ENCODE measurements at regions not wholly inside any gene's neighbourhood (a gene's known extent, or its start where the extent isn't known, plus 50 kb on each side); places are given as distances from the start of the nearest gene placed in this dataset.
"Not testable (repeated sequence)": the region's sequence is repeated elsewhere in the genome, so short reads cannot be mapped to it uniquely, and the experiment has no call there.

DNA sequence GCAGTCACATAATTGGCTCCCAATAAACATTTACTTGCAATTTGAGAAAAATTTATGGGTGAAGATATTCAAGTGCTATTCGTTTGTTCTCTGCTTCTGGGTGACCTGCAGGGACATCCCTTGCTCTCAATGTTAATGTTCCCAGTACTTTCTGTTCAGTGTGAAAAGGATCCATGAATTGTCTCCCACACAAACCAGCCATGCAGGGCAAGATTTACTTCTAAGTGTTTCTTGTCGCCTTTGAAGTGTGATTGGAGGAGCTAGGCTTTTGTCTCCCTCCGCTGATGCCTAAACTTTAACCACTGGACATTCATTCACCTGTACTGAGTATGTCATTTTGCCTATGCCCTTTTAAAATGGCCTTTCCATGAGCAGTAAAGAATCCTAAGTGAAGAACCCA lies 66.4 kb upstream of the ADA2 start:
- no peak overlapping the region for H3K9ac ChIP-seq (ENCODE audit: low read length in 3 of 3)
- H3K4me1 ChIP-seq (ENCODE audit: control insufficient read depth in 2 of 3, insufficient read depth in 2 of 3, low read depth in 1 of 3, low read length in 3 of 3), result no peaks in the 10 kb centered on the region
- no peaks in the 10 kb centered on the region for H3K9me3 ChIP-seq (ENCODE audit: control insufficient read depth in 2 of 3, insufficient read depth in 1 of 3, low read length in 3 of 3)
- FAIRE-seq (no peak), DNase-seq (peak in 3 of 5 donors; percentile 71 to 87 (median 86))
- no peaks in the 10 kb centered on the region for H3K27me3 ChIP-seq (ENCODE audit: control insufficient read depth, insufficient read depth, low read length)
- TF ChIP-seq, protein P1, sequence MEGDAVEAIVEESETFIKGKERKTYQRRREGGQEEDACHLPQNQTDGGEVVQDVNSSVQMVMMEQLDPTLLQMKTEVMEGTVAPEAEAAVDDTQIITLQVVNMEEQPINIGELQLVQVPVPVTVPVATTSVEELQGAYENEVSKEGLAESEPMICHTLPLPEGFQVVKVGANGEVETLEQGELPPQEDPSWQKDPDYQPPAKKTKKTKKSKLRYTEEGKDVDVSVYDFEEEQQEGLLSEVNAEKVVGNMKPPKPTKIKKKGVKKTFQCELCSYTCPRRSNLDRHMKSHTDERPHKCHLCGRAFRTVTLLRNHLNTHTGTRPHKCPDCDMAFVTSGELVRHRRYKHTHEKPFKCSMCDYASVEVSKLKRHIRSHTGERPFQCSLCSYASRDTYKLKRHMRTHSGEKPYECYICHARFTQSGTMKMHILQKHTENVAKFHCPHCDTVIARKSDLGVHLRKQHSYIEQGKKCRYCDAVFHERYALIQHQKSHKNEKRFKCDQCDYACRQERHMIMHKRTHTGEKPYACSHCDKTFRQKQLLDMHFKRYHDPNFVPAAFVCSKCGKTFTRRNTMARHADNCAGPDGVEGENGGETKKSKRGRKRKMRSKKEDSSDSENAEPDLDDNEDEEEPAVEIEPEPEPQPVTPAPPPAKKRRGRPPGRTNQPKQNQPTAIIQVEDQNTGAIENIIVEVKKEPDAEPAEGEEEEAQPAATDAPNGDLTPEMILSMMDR (IDR thresholded peaks at IDR 0.05; ENCODE audit: borderline replicate concordance, extremely low read depth, insufficient read depth), result no peak
- no peaks in the 10 kb centered on the region for H3K36me3 ChIP-seq (ENCODE audit: control insufficient read depth in 2 of 3, insufficient read depth in 3 of 3, low read length in 3 of 3)
- H3K27ac ChIP-seq (ENCODE audit: low read depth in 2 of 2, low read length in 2 of 2), result no peak overlapping the region
- intact Hi-C loops (cut with DNase I), result no loop called here
- H3K4me3 ChIP-seq (ENCODE audit: low read length in 3 of 3), result no peak overlapping the region

DNA sequence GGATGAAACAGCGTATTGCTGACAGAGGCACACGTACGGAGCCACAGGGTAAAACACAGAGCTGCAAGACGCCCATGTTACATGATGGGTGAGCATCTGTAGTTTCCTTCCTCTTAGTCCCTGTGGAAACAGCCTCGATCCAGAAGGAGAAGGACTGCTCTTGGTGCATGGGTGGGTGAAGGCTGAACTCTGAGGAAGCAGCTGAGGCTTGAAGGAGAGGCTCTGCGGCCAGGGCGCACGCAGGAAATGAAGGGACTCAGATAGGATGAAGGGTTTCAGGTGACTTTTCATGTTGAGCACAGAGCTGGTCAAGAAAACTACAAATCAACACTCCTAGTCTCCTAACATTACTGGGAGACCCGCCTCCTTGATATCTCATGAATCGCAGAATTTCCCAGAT lies 65.7 kb upstream of the ADA2 start:
- TF ChIP-seq, protein P1 (IDR thresholded peaks at IDR 0.05; ENCODE audit: borderline replicate concordance, extremely low read depth, insufficient read depth), result no peak
- no peak overlapping the region for H3K4me3 ChIP-seq (ENCODE audit: low read length in 3 of 3)
- intact Hi-C loops (cut with DNase I), result no loop called here
- no peak overlapping the region for H3K9ac ChIP-seq (ENCODE audit: low read length in 3 of 3)
- no peaks in the 10 kb centered on the region for H3K9me3 ChIP-seq (ENCODE audit: control insufficient read depth in 2 of 3, insufficient read depth in 1 of 3, low read length in 3 of 3)
- no peaks in the 10 kb centered on the region for H3K4me1 ChIP-seq (ENCODE audit: control insufficient read depth in 2 of 3, insufficient read depth in 2 of 3, low read depth in 1 of 3, low read length in 3 of 3)
- no peaks in the 10 kb centered on the region for H3K36me3 ChIP-seq (ENCODE audit: control insufficient read depth in 2 of 3, insufficient read depth in 3 of 3, low read length in 3 of 3)
- peak in 2 of 5 donors; percentile 28 to 61 for DNase-seq
- FAIRE-seq, result no peak
- H3K27me3 ChIP-seq (ENCODE audit: control insufficient read depth, insufficient read depth, low read length), result no peaks in the 10 kb centered on the region
- no peak overlapping the region for H3K27ac ChIP-seq (ENCODE audit: low read depth in 2 of 2, low read length in 2 of 2)

DNA sequence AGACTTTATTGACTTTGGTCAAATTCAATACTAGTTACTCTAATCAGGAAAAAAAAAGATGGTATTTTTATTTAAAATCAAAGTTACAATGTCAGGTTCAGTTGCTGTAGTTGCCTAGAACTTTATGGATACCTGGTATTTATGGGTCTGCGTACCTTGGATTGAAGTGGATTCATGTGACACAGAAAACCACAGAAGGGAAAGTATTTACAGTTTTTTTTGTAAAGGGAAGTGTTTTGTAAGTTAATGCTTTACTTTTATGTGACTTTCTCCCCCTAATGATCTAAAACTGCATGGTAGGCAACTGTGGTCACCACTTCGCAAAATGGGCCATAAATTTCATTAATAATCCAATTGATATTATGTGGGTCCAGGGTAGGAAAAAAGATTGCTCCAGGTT lies 65.2 kb upstream of the ADA2 start:
- Histone ChIP-seq H3K4me1 (ENCODE audit: control insufficient read depth in 2 of 3, insufficient read depth in 2 of 3, low read depth in 1 of 3, low read length in 3 of 3) (no peaks in the 10 kb centered on the region), H3K36me3 (ENCODE audit: control insufficient read depth in 2 of 3, insufficient read depth in 3 of 3, low read length in 3 of 3) (no peaks in the 10 kb centered on the region), H3K9ac (ENCODE audit: low read length in 3 of 3) (no peak overlapping the region), H3K27ac (ENCODE audit: low read depth in 2 of 2, low read length in 2 of 2) (no peak overlapping the region), H3K27me3 (ENCODE audit: control insufficient read depth, insufficient read depth, low read length) (no peaks in the 10 kb centered on the region), H3K4me3 (ENCODE audit: low read length in 3 of 3) (no peak overlapping the region), H3K9me3 (ENCODE audit: control insufficient read depth in 2 of 3, insufficient read depth in 1 of 3, low read length in 3 of 3) (no peaks in the 10 kb centered on the region)
- intact Hi-C loops (cut with DNase I), result no loop called here
- no peak for DNase-seq
- FAIRE-seq, result no peak
- TF ChIP-seq, protein P1 (IDR thresholded peaks at IDR 0.05; ENCODE audit: borderline replicate concordance, extremely low read depth, insufficient read depth), result no peak

DNA sequence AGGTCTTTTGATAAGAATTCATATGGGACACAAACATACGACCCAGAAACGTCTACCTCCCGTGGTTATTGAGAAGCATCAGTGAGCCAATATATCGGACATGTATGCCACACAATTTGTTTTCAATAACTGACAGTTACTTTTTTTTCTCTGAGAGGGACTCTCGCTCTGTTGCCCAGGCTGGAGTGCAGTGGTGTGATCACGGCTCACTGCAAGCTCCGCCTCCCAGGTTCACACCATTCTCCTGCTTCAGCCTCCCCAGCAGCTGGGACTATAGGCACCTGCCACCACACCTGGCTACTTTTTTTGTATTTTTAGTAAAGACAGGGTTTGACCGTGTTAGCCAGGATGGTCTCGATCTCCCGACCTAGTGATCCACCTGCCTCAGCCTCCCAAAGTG lies 64.6 kb upstream of the ADA2 start:
- DNase-seq; H3K9me3 ChIP-seq (ENCODE audit: control insufficient read depth in 2 of 3, insufficient read depth in 1 of 3, low read length in 3 of 3); FAIRE-seq; H3K36me3 ChIP-seq (ENCODE audit: control insufficient read depth in 2 of 3, insufficient read depth in 3 of 3, low read length in 3 of 3); H3K27me3 ChIP-seq (ENCODE audit: control insufficient read depth, insufficient read depth, low read length); H3K9ac ChIP-seq (ENCODE audit: low read length in 3 of 3); H3K4me1 ChIP-seq (ENCODE audit: control insufficient read depth in 2 of 3, insufficient read depth in 2 of 3, low read depth in 1 of 3, low read length in 3 of 3); H3K4me3 ChIP-seq (ENCODE audit: low read length in 3 of 3); intact Hi-C loops (cut with DNase I); H3K27ac ChIP-seq (ENCODE audit: low read depth in 2 of 2, low read length in 2 of 2): not testable (repeated sequence)

All from kidney (tissue), 13 donors.